Daoy (cell line): ENCODE measurements at regions not wholly inside any gene's neighbourhood (a gene's known extent, or its start where the extent isn't known, plus 50 kb on each side); places are given as distances from the start of the nearest gene placed in this dataset.

Source experiments
- DNase-seq: peaks from one replicate; pipeline ENCODE4 v3.0.0-alpha.2; 2015; ENCODE audit warnings: low read depth

DNA sequence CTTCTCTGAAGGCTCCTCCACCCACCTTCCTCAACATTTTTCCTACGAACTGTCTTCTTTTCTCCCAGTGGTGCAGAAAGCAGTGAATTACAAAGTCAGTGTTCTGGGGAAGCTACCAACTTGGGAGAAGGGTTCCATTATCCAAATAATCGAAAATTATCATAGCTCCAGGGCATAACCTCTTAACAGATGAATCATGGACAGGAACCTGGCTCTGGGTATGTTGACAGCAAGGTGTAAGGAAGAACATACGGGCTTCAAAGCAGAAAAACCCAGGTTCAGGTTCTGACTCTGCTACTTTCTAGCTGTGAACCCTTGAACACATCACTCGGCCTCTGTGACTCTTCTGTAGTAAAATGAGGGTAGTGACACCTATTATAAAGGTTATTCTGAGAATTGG is 351.3 kb downstream of the ENC1 start:
- no peak for DNase-seq

DNA sequence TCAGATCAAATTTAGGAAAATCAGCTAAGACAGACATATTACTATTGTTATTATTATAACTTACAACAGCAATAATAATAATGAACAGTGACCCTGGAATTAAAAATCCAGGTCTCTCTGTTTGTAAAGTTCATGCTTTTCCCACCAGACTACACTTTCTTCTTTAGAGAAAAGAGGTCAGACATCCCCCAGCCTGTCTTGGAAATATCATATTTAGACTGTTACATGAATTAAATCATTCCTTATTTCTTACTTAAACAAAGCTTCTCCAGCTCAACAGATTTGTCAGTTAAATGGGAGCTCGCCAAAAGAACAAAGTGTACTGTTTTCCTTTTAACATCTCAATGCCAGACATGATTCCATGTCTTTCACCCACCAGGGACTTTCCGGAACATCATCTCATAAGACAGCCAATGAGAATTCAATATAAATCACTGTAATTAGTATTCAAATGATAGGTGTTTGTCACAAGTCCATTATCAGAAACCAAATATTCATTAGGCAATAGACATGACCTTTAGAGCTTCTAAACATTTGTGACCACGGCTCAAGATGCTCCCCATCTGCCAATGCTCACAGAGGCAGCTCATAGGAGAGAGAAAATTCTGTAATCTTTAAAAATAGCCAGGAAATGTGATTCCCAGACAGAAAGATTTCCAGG is 351.9 kb downstream of the ENC1 start:
- no peak for DNase-seq

DNA sequence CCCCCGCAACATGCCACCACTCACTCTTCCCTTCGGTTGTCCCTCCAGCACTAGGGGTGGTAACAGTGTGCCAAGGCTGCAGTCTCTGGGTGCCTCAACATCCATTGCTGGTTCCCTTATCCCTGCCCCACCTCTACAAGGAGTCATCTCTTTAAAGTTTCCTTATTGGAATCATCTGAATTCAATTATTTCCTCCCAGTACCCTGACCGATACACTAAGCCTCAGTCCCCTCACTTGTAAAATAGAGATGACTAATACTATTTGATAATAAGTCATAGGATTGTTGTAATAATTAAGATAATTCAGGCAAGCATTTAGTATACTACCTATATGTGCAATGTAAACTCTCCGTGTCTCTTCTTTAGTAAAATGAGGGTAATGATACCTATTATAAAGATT is 352.5 kb downstream of the ENC1 start:
- no peak for DNase-seq

DNA sequence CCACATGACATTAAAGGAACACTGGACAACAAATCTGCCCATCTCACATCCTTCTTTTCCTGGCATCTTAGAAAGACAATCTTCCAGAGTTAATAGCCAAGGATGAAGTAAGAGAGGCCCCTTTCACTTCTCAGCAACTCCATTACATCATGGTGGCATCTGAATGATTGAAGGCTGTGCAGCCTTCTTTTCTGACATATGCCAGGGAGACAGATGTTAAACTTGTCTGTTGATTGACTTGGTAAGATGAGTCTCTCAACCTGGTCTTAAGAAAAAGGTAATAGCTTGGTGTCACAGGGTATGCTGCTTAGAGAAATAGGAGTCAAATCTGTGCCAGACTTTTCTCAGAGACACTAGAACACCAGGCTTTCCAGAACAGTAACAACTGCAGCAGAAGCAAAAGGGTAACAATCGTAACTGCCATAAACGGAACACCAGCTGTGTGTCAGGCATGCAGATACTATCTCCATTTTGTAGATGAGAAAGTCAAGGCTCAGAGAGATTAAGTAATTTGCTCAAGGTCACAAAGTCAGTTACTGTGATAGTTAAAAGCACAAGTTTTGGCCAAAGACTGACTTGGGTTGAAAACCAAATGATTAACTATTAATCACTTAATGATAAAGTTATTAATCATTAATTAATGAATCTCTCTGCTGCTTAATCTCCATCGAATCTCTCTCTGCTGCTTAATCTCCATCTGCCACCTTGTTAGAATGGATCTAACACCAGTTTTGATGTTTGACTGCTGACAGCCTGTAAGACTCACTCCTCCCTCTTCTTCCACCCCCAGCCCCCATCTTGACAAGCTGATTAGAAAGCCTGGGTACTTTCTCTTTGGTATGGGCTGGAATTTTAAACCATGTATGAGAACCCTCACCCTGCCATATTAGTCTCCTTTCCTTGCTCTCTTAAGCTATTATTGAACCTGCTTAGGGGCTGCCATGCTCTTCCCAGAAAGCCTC is 353.5 kb downstream of the ENC1 start:
- no peak for DNase-seq

DNA sequence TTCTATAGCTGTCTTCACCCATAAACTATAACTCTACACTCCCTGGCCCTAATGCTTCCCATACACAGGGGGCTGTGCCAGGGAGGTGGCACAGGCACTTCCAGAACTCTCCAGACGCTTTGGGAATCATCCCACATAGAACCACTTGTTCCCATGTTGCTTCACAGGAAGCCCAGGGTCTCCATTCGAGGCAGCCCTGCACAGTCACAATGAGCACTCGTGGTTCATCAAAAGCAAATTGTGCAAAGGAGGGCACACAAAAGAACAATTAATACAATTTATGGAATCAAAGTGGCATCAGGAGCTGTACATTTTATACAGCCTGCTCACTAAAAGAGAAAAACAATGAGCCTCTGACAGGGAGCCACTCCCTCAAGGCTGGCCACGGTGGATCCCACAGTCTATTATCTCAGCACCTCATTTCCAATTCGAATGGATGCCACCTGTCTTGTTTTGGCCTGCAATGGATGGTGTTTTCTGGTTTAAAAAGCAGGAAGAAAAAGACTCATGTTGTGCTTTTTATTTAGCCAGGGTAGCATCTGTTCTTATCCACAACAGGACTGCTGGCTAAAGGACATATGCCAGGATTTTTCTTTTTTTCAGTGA is 354.8 kb downstream of the ENC1 start:
- DNase-seq: no peak

DNA sequence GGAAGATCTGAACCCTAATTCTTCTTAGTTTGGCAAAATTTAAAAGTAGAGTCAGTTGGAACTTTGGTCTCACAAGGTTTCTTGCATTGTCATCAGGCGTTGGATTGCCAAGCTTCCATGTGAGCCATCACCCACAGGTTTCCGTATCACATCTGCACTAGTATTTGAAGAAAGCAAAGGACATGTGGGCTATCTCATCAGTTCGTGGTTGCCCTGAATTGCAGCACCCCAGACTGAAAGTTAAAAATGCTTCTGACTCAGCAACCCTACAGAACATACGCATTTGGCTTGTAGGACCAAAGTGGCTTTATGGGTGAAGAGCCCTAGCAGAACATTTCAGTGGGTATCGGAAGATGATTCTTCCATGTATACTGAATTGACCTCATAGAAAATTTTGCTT is 358.0 kb downstream of the ENC1 start:
- no peak for DNase-seq

DNA sequence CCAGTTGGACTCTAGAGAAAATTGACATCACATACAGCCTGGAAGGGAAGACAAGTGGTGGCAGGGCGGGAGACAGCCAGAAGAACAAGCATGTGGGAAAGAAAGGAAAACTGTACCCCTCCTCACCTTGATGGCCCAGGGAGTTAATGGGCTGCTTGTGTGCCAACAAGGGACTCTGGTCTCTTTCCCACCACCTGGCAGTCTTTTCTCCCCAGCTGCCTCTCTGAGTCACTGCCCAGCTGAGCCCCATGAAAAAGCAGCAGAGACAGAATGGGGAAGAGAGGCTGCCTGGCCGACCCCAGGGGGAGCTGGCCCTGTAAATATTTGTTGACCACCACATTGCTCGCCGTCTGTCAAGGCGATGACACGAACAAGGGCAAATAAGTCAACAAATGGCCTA is 359.4 kb downstream of the ENC1 start:
- DNase-seq: peak; percentile 27

DNA sequence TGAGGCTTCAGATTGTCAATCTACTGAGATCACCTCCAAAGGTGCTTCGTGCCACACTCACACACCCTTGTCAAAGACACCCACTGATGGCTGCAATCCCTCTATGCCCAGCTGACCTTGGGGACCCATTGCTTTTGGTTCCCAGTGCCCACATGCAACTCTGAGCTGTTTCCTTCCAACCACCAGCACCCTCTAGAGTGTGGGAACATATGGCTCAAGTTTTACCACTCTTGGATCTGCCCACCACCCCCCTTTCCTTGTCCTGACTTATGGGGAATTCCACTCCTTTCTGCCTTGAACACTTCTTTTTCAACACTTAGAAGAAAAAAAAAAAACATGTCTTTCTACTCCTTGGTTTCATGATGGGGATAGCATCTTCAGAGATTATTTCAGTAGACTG is 360.2 kb downstream of the ENC1 start:
- no peak for DNase-seq

DNA sequence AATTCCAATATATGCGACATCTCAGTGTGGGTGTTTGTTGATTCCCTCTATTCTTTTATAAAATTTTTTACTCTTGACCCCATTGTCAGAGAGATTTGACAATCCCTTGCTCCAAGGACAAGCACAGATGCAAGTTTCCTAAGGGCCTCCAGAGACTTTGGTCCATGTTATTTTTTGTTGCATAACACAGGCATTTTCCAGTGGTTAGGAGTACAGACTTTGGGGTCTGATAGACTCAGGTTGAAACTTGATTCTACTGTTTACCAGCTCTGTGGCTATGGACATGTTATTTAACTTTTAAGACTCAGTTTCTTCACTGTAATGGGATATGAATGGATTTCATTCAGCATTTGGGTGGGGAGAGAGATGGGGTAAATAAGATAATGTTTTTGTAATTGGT is 361.3 kb downstream of the ENC1 start:
- DNase-seq: no peak

DNA sequence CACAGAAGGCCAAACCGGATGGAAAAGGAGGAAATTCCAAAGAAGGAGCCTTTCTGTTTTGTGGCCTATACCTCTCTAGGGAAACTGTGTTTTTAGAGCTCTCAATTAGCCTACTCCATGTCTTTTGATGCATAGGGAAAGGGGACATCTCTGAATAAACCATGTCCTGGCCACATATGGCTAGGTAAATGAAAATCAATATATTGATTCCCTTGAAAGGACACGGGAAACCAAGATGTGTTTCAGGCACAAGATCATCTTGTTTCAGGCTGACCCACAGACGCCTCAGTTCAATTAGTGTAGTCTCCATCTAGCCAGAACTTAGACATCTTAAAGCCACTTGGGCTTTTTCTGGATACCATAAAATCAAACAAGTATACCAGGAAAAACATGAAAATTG is 363.1 kb downstream of the ENC1 start:
- DNase-seq: no peak

DNA sequence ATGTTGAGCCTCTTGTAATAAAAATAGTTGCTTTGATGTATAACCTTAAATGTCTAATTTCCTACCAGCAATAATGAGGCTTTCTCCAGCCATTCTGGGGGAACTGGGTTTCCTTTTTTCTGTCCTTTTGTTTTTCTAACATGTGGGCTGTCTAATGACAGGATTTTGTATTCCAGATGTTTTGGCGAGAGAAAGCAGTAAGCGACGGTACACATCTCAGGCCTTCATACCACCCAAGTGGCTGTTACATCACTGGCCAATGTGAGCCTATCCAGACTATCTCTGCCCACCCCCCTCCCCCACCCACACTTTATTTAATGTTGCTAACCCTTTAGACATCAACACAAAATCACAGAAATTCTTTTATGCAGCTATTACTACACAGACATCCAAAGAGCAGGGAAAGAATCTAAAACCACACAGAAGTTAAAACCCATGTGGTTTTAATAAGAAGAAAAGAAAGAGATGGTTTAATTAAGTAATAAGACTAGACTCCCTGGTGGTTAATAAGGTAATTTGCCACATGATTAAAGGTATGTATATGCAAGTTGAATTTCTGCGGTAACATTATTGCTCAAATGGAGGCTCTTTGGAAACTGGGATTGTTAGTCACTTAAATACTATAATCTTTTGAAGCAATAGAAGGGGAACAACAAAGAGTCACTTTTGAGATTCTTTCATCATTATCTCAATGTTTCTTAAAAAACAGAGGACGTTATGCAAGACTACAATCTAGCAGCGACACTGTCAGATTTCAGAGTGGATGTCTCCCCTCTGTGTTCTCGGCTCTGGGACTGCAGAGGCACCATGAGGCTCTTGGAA is 365.1 kb downstream of the ENC1 start:
- DNase-seq: no peak

DNA sequence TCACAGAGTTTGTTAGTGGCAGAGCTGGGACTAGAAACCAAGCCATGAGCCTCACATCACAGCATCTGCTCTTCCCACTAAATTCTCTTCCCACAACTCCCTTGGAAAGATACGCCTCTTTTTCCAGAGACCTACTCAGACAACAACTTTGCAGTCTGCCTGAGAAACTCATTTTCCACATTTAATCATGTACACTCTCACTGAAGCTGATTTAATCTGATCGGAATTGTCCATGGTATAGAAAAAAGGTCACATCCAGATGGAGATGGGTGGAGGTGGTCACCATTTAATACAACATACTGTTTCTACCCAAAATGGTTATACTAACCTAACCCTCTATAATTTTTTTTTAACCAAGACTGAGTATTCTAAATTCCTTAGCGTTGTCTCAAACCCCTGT is 366.2 kb downstream of the ENC1 start:
- no peak for DNase-seq

DNA sequence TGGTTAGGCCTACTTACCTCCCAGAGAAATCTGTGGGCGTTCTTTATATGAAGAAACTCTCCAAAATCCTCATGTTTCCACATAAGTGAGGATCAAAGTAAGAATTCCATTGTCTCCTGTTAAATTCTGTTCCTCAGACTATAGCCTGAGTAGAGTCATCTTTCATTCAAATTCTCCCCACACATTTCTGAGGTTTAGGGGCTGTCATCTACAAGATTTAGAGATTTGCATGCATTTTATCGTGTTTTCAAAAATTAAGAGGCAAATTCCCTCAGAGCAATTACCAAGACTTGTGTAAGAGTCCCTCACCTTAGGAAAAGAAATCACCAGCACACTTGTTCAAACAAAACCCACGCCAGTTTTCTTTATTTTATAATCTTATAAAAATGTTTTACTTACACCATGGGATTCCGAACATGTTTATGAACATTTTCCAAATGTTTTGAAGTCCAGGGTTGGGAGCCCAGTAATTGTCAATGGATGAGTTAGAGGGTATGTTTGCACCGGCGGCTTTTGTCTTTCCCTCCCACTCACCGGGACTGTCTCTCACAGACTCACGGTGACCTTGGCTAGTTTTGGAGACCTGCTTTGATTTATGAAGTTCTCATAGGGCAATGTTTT is 367.6 kb downstream of the ENC1 start:
- no peak for DNase-seq

DNA sequence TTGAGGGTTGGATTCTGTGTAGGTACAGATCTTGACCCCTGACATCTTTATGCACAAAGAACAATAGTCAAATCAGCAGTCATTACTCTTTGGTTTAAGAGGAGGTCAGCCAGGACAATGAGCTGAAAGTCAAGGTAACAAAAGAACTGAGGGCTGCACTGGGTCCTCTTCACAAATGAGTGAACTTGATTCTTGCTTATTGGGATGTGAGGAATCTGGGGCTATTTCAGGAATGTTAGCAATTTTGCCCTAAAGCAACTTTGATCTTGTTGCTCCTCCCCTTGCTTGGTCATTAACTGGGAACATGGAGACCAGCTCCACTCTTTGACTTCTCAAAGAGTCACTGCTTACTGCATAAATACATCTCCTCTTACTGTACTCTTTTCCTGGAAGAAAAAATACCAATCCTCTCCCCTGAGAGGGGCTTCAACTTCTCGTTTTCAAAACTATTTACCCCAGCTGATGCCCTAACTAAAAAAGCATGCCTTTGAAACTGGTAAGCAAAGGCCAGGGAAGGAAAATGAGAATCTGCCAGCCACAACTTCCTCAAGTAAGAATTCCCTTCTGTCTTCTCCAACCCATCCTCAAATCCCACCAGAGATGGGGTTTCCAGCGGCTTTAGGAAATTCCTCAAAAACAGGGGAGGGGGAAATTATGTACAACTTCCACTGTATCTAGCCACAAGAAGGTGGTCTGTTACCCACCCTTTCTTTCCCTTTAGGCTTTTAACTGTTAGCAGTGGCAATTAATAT is 368.3 kb downstream of the ENC1 start:
- DNase-seq: no peak

DNA sequence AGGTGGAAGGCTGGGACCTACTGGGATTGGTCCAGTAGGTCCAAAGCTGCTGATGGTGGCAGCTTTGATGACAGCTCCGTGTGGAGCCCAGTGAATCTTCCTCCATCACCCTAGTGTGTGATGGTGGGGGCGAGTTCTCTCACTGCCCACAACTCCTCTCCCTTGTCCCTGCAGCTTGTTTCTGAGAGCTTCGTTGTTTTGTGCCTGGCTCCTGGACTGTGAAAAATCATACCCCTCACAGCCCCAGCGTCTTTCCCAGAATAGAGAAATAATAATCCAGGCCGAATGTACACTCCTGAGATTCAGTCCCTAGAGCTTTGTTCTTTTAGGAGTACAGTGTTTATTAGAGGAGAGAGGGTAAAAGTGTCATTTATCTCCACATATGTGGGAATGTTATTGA is 372.2 kb downstream of the ENC1 start:
- no peak for DNase-seq

DNA sequence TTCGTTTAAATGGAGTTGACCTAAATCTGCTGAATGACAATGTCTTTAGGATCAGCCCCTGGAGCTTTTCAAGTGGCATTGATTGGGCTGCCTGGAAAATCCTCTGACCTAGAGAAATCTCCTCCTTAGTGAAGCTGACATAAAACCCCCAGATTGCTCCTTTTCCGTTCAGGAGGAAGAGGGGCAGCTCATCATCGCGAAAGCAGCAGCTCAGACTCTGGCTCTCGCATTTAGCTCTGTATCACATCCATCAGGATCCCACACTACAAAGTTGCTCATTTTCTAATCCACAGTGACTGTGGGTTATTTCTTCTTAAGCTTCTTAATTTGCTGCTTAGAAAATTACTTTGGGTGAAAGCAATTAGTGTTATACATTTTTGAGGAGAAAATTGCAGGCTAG is 373.7 kb downstream of the ENC1 start:
- DNase-seq: no peak

DNA sequence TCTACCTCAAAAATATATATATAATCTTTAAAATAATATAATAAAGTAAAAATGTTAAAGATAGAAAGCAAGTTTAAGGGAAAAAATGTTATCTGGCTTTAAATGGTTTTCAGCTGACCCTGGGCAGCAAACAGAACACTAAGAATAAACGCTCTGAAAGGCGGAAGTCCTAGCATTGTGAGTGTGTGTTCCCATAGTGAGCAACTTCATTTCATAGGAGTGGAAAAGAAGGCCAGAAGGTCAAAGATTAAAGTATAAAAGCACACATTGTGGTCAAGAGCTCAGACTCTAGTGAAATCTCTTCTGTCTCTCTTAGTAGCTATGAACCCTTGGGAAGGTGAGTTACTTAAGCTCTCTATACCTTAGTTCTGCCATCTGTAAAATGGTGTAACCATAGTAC is 374.4 kb downstream of the ENC1 start:
- no peak for DNase-seq

DNA sequence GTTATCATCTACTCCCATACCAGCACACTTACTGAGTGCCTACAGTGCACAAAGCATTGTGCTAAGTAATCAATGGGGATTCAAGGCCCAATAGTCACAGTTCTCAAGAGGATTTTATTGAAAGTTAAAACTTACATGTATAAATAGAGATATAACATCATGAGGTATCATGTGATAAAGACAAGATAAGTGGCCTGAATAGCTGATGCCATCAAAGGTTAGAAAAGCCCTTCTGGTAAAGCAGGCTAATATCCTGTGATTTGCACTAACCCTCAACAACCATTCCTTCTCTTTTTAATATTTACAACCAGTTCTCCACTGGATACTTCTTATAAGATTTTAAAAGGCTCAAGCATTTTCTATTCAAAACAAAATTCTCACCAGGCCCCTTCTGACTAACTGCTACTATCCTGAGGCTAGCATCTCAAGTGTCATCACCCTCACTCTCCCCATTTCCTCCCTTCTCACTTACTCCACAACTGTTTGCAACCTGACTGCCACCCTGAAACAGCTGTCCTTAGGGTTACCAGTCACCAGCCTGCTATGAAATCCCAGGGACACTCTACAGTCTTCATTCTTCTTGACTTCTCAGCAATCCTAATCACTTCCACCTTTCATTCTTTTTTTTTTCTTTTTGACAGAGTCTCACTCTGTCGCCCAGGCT is 377.9 kb downstream of the ENC1 start:
- no peak for DNase-seq

DNA sequence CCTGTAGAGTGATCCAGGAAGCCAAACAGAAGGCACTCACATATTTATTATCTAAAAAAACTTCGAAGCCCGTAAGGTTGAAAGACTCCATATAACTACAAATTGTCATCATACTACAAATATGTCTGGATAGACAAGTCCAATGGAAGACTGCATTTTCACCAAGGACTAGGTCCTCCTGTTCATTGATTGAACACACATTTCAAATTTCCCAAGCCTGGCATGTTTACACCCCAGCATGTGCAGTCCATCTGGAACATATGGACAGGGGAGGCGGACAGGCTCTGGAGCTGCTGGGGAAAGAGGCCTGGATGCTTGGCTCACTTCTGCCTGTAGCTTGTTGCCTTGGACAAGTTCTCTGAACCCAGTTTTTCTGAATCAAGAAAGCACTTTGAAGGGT is 378.7 kb downstream of the ENC1 start:
- no peak for DNase-seq

DNA sequence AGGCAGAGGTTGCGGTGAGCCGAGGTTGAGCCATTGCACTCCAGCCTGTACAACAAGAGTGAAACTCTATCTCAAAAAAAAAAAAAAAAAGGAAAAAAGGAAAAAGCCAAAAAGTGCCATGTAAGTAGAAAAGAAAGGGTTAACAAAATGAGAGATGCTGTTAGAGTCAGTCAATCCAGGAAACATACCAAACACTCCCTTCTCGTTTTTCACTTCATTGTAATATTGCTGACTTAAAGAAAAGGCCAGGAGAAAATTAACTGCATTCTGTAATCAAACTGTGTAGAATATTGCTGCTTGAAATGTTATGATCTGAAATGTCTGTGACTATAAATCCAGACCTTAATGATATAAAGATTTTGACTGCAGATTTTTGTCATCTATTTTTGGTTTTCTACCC is 379.1 kb downstream of the ENC1 start:
- DNase-seq: no peak
